ENCODE measurements at regions not wholly inside any gene's neighbourhood (a gene's known extent, or its start where the extent isn't known, plus 50 kb on each side); places are given as distances from the start of the nearest gene placed in this dataset.

GRCh38 chr7:46763344-46763743 lies 818.6 kb downstream of the TNS3 start:
- no peaks in the 10 kb centered on the region for H3K27me3 ChIP-seq
- intact Hi-C loops (cut with DNase I): no loop called here
- DNase-seq: no peak
- H3K36me3 ChIP-seq: no peaks in the 10 kb centered on the region
- H3K4me1 ChIP-seq: no peaks in the 10 kb centered on the region
- no peak for TF ChIP-seq POLR2A (IDR thresholded peaks at IDR 0.05)
- no peak for TF ChIP-seq CTCF (IDR thresholded peaks at IDR 0.05)
- H3K4me3 ChIP-seq (replicated peaks in 1 of 3): no peak overlapping the region
- H3K9me3 ChIP-seq: no peaks in the 10 kb centered on the region
- 80 to 83% methylated on average over 3 of the region's 3 CpGs for WGBS, 2 donors
- no peak overlapping the region for H3K27ac ChIP-seq

- no peak overlapping the region for H3K4me3 ChIP-seq (replicated peaks in 1 of 3)
- H3K36me3 ChIP-seq: no peaks in the 10 kb centered on the region
- 93 to 94% methylated on average over 7 of the region's 7 CpGs for WGBS, 2 donors
- H3K27me3 ChIP-seq: no peaks in the 10 kb centered on the region
- TF ChIP-seq POLR2A (IDR thresholded peaks at IDR 0.05): no peak
- TF ChIP-seq CTCF (IDR thresholded peaks at IDR 0.05): no peak
- intact Hi-C loops (cut with DNase I): no loop called here
- no peaks in the 10 kb centered on the region for H3K9me3 ChIP-seq
- H3K4me1 ChIP-seq: no peaks in the 10 kb centered on the region
- no peak overlapping the region for H3K27ac ChIP-seq
- no peak for DNase-seq
Observed at GRCh38 chr7:46759711-46760480, 822.0 kb downstream of the TNS3 start.

GRCh38 chr7:46756996-46757395 lies 824.9 kb downstream of the TNS3 start:
- Histone ChIP-seq H3K4me1 (no peaks in the 10 kb centered on the region), H3K27ac (no peak overlapping the region), H3K4me3 (replicated peaks in 1 of 3) (no peak overlapping the region), H3K27me3 (no peaks in the 10 kb centered on the region), H3K36me3 (no peaks in the 10 kb centered on the region), H3K9me3 (no peaks in the 10 kb centered on the region)
- intact Hi-C loops (cut with DNase I): no loop called here
- no peak for DNase-seq
- TF ChIP-seq CTCF (IDR thresholded peaks at IDR 0.05) (no peak), POLR2A (IDR thresholded peaks at IDR 0.05) (no peak)
- 88 to 90% methylated on average over 4 of the region's 4 CpGs for WGBS, 2 donors

- WGBS, 2 donors: 84 to 93% methylated on average over 1 of the region's 1 CpG
- intact Hi-C loops (cut with DNase I): no loop called here
- no peak for DNase-seq
Observed at GRCh38 chr7:46756256-46756655, 825.7 kb downstream of the TNS3 start.

More at GRCh38 chr7:46756256-46756655, 825.7 kb downstream of the TNS3 start:
- Histone ChIP-seq H3K4me1 (no peaks in the 10 kb centered on the region), H3K4me3 (replicated peaks in 1 of 3) (no peak overlapping the region), H3K36me3 (no peaks in the 10 kb centered on the region), H3K27ac (no peak overlapping the region), H3K9me3 (no peaks in the 10 kb centered on the region), H3K27me3 (no peaks in the 10 kb centered on the region)
- no peak for TF ChIP-seq POLR2A (IDR thresholded peaks at IDR 0.05)
- no peak for TF ChIP-seq CTCF (IDR thresholded peaks at IDR 0.05)

All from thyroid gland (tissue), 4 donors.